HepG2 (cell line): ENCODE measurements at regions not wholly inside any gene's neighbourhood (a gene's known extent, or its start where the extent isn't known, plus 50 kb on each side); places are given as distances from the start of the nearest gene placed in this dataset.

Experiments used
- CREB3 ChIP-seq: sonication (generic); formaldehyde crosslinking; IDR thresholded peaks from 2 replicates; pipeline ENCODE4 v1.5.0; 2020; ENCODE audit warnings: missing genetic modification reagents
- DR1 ChIP-seq: sonication (generic); formaldehyde crosslinking; IDR thresholded peaks from 2 replicates; pipeline ENCODE4 v1.8.0; 2021; ENCODE audit warnings: mild to moderate bottlenecking, missing genetic modification reagents, inconsistent platforms
- FOXJ3 ChIP-seq: sonication (generic); formaldehyde crosslinking; IDR thresholded peaks from 2 replicates; pipeline ENCODE4 v1.4.0; 2020; ENCODE audit warnings: missing genetic modification reagents, mild to moderate bottlenecking, borderline replicate concordance
- HMG20B ChIP-seq: conservative IDR thresholded peaks from 2 replicates; pipeline ENCODE4 v1.6.1; 2016; ENCODE audit warnings: missing genetic modification reagents, missing compliant biosample characterization
- HMGXB4 ChIP-seq, 2 experiments: sonication (generic) in 1 of 2; formaldehyde crosslinking in 1 of 2; IDR thresholded peaks; 2 replicates each; pipeline versions ENCODE4 v1.4.0 to v1.6.1; 2018 to 2020; ENCODE audit warnings: missing genetic modification reagents in 2 of 2, borderline replicate concordance in 1 of 2, low read depth in 1 of 2, mild to moderate bottlenecking in 1 of 2, missing biosample characterization in 1 of 2
- JARID2 ChIP-seq: sonication (generic); formaldehyde crosslinking; IDR thresholded peaks from 2 replicates; pipeline ENCODE4 v1.8.1; 2023; ENCODE audit warnings: missing genetic modification reagents, inconsistent platforms; ENCODE audit not compliant: insufficient replicate concordance
- KLF13 ChIP-seq: sonication (generic); formaldehyde crosslinking; IDR thresholded peaks from 2 replicates; pipeline ENCODE4 v1.4.0; 2020; ENCODE audit warnings: mild to moderate bottlenecking, missing genetic modification reagents
- RNF219 ChIP-seq: sonication (generic); formaldehyde crosslinking; IDR thresholded peaks from 2 replicates; pipeline ENCODE4 v1.5.0; 2020; ENCODE audit warnings: mild to moderate bottlenecking, missing genetic modification reagents
- SRSF9 ChIP-seq: fragments of 200-400 bp; formaldehyde crosslinking; IDR thresholded peaks from 2 replicates; pipeline ENCODE4 v1.6.1; 2018; ENCODE audit warnings: borderline replicate concordance, mild to moderate bottlenecking, low read depth, low read length; ENCODE audit not compliant: insufficient read depth, poor library complexity, severe bottlenecking
- ZNF326 ChIP-seq: sonication (generic); formaldehyde crosslinking; IDR thresholded peaks from 2 replicates; pipeline ENCODE4 v1.4.0; 2020; ENCODE audit warnings: missing genetic modification reagents, borderline replicate concordance
- ZNF543 ChIP-seq: sonication (generic); formaldehyde crosslinking; IDR thresholded peaks from 2 replicates; pipeline ENCODE4 v1.4.0; 2020; ENCODE audit warnings: mild to moderate bottlenecking, missing genetic modification reagents
- ZNF557 ChIP-seq: sonication (generic); formaldehyde crosslinking; IDR thresholded peaks from 2 replicates; pipeline ENCODE4 v1.4.0; 2020; ENCODE audit warnings: missing genetic modification reagents
- ZNF780A ChIP-seq: sonication (generic); formaldehyde crosslinking; IDR thresholded peaks from 2 replicates; pipeline ENCODE4 v1.8.0; 2022; ENCODE audit warnings: mild to moderate bottlenecking, missing genetic modification reagents, moderate library complexity
- ZSCAN5A ChIP-seq: sonication (generic); formaldehyde crosslinking; IDR thresholded peaks from 2 replicates; pipeline ENCODE4 v1.8.0; 2022; ENCODE audit warnings: mild to moderate bottlenecking, missing genetic modification reagents, borderline replicate concordance
- TF ChIP-seq, protein P1 (sequence below): sonication (generic); formaldehyde crosslinking; IDR thresholded peaks from 2 replicates; pipeline ENCODE4 v1.5.1; 2020; ENCODE audit warnings: mild to moderate bottlenecking, missing genetic modification reagents, moderate library complexity
- TF ChIP-seq, protein P2 (sequence below): sonication (generic); formaldehyde crosslinking; IDR thresholded peaks from 2 replicates; pipeline ENCODE4 v1.5.0; 2020; ENCODE audit warnings: mild to moderate bottlenecking, low read depth, missing genetic modification reagents, borderline replicate concordance
- TF ChIP-seq, protein P3 (sequence below): IDR thresholded peaks from 2 replicates; pipeline ENCODE4 v1.6.1; 2016; ENCODE audit warnings: missing compliant biosample characterization, missing genetic modification reagents, borderline replicate concordance

GRCh38 chr15:67915461-67916374 lies 75.9 kb upstream of the RNU6-1 start (continued):
- TF ChIP-seq, protein P1, sequence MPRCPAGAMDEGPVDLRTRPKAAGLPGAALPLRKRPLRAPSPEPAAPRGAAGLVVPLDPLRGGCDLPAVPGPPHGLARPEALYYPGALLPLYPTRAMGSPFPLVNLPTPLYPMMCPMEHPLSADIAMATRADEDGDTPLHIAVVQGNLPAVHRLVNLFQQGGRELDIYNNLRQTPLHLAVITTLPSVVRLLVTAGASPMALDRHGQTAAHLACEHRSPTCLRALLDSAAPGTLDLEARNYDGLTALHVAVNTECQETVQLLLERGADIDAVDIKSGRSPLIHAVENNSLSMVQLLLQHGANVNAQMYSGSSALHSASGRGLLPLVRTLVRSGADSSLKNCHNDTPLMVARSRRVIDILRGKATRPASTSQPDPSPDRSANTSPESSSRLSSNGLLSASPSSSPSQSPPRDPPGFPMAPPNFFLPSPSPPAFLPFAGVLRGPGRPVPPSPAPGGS (CRISPR knock-in tag): no peak
- TF ChIP-seq, protein P2, sequence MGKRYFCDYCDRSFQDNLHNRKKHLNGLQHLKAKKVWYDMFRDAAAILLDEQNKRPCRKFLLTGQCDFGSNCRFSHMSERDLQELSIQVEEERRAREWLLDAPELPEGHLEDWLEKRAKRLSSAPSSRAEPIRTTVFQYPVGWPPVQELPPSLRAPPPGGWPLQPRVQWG (CRISPR knock-in tag): no peak
- TF ChIP-seq ZSCAN5A (CRISPR knock-in tag): no peak; the same call in 1 of the 2 replicates
- no peak for TF ChIP-seq JARID2 (CRISPR knock-in tag)
- TF ChIP-seq ZNF543 (CRISPR knock-in tag): no peak
- no peak for TF ChIP-seq SRSF9
- TF ChIP-seq ZNF557: 0 out of 2 replicates have a peak, but pooled peaks have one; percentile 21
- TF ChIP-seq KLF13 (CRISPR knock-in tag): no peak
- no peak for TF ChIP-seq CREB3 (CRISPR knock-in tag)
- no peak for TF ChIP-seq DR1
- TF ChIP-seq ZNF780A (CRISPR knock-in tag): no peak
- peak; percentile 92; the same call in 1 of the 2 replicates for TF ChIP-seq FOXJ3 (CRISPR knock-in tag)
- TF ChIP-seq RNF219 (CRISPR knock-in tag): peak; percentile 87; the same call in 1 of the 2 replicates
- TF ChIP-seq HMG20B (CRISPR knock-in tag): peak; percentile 49
- TF ChIP-seq, protein P3, sequence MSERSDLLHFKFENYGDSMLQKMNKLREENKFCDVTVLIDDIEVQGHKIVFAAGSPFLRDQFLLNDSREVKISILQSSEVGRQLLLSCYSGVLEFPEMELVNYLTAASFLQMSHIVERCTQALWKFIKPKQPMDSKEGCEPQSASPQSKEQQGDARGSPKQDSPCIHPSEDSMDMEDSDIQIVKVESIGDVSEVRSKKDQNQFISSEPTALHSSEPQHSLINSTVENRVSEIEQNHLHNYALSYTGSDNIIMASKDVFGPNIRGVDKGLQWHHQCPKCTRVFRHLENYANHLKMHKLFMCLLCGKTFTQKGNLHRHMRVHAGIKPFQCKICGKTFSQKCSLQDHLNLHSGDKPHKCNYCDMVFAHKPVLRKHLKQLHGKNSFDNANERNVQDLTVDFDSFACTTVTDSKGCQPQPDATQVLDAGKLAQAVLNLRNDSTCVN (CRISPR knock-in tag): peak; percentile 92
- TF ChIP-seq ZNF326 (CRISPR knock-in tag): no peak
- 0 out of 4 replicates have a peak, but pooled peaks of 1 of the 2 experiments have one; percentile 38 for TF ChIP-seq HMGXB4 (CRISPR knock-in tag; IDR thresholded peaks at IDR 0.05; ENCODE audit: borderline replicate concordance in 1 of 2, low read depth in 1 of 2)
